ENCODE measurements at regions not wholly inside any gene's neighbourhood (a gene's known extent, or its start where the extent isn't known, plus 50 kb on each side); places are given as distances from the start of the nearest gene placed in this dataset.

DNA sequence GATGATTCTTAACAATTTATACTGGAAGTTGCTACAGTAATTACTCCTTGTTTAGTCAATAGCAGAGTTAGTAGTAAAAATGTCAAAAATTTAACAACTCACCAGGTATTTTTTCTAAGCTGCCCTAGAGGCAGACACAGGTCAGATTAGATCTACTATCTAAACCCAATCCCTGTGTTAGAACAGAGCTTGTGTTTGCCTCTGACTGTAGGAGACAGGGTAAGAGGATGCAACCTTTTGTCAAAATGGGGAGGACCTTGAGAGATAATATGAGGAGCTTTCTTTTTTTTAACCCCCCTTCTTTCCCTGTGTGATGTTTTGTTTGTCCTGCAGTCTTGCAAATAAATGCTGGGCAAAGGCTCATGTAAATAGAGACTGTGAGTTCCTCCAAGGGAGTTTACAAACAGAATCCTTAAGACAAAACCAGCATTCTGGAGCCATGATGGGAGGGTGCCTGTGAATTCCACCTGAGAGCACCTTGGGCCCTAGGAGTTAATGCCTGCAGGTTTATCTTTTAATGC is 353.1 kb downstream of the GATA3 start:
- Histone ChIP-seq H3K9me2 (ENCODE audit: insufficient read depth) (no peaks in the 10 kb centered on the region), H3K36me3 (ENCODE audit: control insufficient read depth in 1 of 2, insufficient read depth in 2 of 2, low read length in 2 of 2) (no peaks in the 10 kb centered on the region), H4K20me1 (ENCODE audit: insufficient read depth) (no peaks in the 10 kb centered on the region), H3K4me2 (ENCODE audit: low read length) (no peak overlapping the region), H3K4me1 (ENCODE audit: control insufficient read depth in 1 of 2, insufficient read depth in 2 of 2, low read length in 2 of 2) (no peaks in the 10 kb centered on the region), H3K9ac (ENCODE audit: low read length) (no peak overlapping the region), H3K27ac (ENCODE audit: low read depth, low read length) (no peak overlapping the region), H2AFZ (ENCODE audit: low read depth, low read length, poor library complexity, severe bottlenecking) (no peak overlapping the region), H3K27me3 (ENCODE audit: insufficient read depth, low read length) (no peaks in the 10 kb centered on the region), H3K79me2 (ENCODE audit: insufficient read depth, low read length) (no peaks in the 10 kb centered on the region), H3K9me3 (ENCODE audit: control insufficient read depth in 1 of 2, insufficient read depth in 1 of 2, low read depth in 1 of 2, low read length in 2 of 2) (no peaks in the 10 kb centered on the region; a peak in 1 of 4 replicates), H3K4me3 (replicated peaks in 1 of 2; ENCODE audit: low read depth in 1 of 2, low read length in 2 of 2) (no peak overlapping the region)
- no TSS peak for BruUV-seq (replicated peaks)
- DNase-seq (ENCODE audit: low read depth, low spot score) (no peak), ATAC-seq (no peak)
- ChIA-PET RAD21 (ENCODE audit: low non-redundant PET in 1 of 2, low total read pairs in 2 of 2, uncharacterized antibody in 2 of 2, unreplicated experiment in 2 of 2) (no interaction called here), CTCF (no interaction called here), POLR2A (no interaction called here)
- intact Hi-C loops (cut with micrococcal nuclease) = no loop called here
- TF ChIP-seq CEBPB (IDR thresholded peaks at IDR 0.05; ENCODE audit: low read depth) = no peak
- TF ChIP-seq FOSL1 (IDR thresholded peaks at IDR 0.05; ENCODE audit: low read depth) = no peak
- TF ChIP-seq, protein P1, sequence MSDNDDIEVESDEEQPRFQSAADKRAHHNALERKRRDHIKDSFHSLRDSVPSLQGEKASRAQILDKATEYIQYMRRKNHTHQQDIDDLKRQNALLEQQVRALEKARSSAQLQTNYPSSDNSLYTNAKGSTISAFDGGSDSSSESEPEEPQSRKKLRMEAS (IDR thresholded peaks at IDR 0.05) = no peak
- TF ChIP-seq, protein P2, sequence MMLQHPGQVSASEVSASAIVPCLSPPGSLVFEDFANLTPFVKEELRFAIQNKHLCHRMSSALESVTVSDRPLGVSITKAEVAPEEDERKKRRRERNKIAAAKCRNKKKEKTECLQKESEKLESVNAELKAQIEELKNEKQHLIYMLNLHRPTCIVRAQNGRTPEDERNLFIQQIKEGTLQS (IDR thresholded peaks at IDR 0.05) = no peak
- no peak for TF ChIP-seq SRF (IDR thresholded peaks at IDR 0.05; ENCODE audit: low read depth)
- no peak for TF ChIP-seq POLR2AphosphoS5 (IDR thresholded peaks at IDR 0.05; ENCODE audit: low read depth, low read length)
- TF ChIP-seq ZFX (IDR thresholded peaks at IDR 0.05) = no peak
- TF ChIP-seq YY1 (IDR thresholded peaks at IDR 0.05; ENCODE audit: extremely low read depth, insufficient replicate concordance, low read depth, low read length) = no peak
- TF ChIP-seq EZH2 (IDR thresholded peaks at IDR 0.05) = no peak
- TF ChIP-seq JUND (IDR thresholded peaks at IDR 0.05) = no peak
- no peak for TF ChIP-seq CBX3 (IDR thresholded peaks at IDR 0.05; ENCODE audit: low read depth)
- TF ChIP-seq, protein P3, sequence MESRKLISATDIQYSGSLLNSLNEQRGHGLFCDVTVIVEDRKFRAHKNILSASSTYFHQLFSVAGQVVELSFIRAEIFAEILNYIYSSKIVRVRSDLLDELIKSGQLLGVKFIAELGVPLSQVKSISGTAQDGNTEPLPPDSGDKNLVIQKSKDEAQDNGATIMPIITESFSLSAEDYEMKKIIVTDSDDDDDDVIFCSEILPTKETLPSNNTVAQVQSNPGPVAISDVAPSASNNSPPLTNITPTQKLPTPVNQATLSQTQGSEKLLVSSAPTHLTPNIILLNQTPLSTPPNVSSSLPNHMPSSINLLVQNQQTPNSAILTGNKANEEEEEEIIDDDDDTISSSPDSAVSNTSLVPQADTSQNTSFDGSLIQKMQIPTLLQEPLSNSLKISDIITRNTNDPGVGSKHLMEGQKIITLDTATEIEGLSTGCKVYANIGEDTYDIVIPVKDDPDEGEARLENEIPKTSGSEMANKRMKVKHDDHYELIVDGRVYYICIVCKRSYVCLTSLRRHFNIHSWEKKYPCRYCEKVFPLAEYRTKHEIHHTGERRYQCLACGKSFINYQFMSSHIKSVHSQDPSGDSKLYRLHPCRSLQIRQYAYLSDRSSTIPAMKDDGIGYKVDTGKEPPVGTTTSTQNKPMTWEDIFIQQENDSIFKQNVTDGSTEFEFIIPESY (IDR thresholded peaks at IDR 0.05; ENCODE audit: extremely low read depth, insufficient replicate concordance, low read length) = no peak
- no peak for TF ChIP-seq ELF1 (IDR thresholded peaks at IDR 0.05; ENCODE audit: borderline replicate concordance, low read depth)
- TF ChIP-seq, protein P4, sequence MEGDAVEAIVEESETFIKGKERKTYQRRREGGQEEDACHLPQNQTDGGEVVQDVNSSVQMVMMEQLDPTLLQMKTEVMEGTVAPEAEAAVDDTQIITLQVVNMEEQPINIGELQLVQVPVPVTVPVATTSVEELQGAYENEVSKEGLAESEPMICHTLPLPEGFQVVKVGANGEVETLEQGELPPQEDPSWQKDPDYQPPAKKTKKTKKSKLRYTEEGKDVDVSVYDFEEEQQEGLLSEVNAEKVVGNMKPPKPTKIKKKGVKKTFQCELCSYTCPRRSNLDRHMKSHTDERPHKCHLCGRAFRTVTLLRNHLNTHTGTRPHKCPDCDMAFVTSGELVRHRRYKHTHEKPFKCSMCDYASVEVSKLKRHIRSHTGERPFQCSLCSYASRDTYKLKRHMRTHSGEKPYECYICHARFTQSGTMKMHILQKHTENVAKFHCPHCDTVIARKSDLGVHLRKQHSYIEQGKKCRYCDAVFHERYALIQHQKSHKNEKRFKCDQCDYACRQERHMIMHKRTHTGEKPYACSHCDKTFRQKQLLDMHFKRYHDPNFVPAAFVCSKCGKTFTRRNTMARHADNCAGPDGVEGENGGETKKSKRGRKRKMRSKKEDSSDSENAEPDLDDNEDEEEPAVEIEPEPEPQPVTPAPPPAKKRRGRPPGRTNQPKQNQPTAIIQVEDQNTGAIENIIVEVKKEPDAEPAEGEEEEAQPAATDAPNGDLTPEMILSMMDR (IDR thresholded peaks at IDR 0.05 in 2 of 3, conservative IDR thresholded peaks at IDR 0.05 in 1 of 3; ENCODE audit: borderline replicate concordance in 1 of 3, insufficient read depth in 1 of 3, low read depth in 2 of 3, low read length in 2 of 3) = no peak
- TF ChIP-seq EZH2phosphoT487 (IDR thresholded peaks at IDR 0.05; ENCODE audit: borderline replicate concordance) = no peak
- no peak for TF ChIP-seq RAD21 (IDR thresholded peaks at IDR 0.05; ENCODE audit: low read depth)
- TF ChIP-seq EGR1 (IDR thresholded peaks at IDR 0.05; ENCODE audit: low read depth) = no peak
- no peak for TF ChIP-seq SIN3A (IDR thresholded peaks at IDR 0.05; ENCODE audit: low read depth)
- TF ChIP-seq, protein P5, sequence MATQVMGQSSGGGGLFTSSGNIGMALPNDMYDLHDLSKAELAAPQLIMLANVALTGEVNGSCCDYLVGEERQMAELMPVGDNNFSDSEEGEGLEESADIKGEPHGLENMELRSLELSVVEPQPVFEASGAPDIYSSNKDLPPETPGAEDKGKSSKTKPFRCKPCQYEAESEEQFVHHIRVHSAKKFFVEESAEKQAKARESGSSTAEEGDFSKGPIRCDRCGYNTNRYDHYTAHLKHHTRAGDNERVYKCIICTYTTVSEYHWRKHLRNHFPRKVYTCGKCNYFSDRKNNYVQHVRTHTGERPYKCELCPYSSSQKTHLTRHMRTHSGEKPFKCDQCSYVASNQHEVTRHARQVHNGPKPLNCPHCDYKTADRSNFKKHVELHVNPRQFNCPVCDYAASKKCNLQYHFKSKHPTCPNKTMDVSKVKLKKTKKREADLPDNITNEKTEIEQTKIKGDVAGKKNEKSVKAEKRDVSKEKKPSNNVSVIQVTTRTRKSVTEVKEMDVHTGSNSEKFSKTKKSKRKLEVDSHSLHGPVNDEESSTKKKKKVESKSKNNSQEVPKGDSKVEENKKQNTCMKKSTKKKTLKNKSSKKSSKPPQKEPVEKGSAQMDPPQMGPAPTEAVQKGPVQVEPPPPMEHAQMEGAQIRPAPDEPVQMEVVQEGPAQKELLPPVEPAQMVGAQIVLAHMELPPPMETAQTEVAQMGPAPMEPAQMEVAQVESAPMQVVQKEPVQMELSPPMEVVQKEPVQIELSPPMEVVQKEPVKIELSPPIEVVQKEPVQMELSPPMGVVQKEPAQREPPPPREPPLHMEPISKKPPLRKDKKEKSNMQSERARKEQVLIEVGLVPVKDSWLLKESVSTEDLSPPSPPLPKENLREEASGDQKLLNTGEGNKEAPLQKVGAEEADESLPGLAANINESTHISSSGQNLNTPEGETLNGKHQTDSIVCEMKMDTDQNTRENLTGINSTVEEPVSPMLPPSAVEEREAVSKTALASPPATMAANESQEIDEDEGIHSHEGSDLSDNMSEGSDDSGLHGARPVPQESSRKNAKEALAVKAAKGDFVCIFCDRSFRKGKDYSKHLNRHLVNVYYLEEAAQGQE (IDR thresholded peaks at IDR 0.05; ENCODE audit: low read depth) = no peak

Data from HCT116 (cell line).